MM.1S (cell line): ENCODE measurements at regions not wholly inside any gene's neighbourhood (a gene's known extent, or its start where the extent isn't known, plus 50 kb on each side); places are given as distances from the start of the nearest gene placed in this dataset.
"Not testable (repeated sequence)": the region's sequence is repeated elsewhere in the genome, so short reads cannot be mapped to it uniquely, and the experiment has no call there.

Experiments used
- DNase-seq: peaks from one replicate; pipeline ENCODE4 v3.0.0-alpha.2; 2015
- H2AFZ ChIP-seq: fragments of 300-600 bp; sonication (generic); 2 replicates; pipeline ENCODE4 v1.6.0; 2016; ENCODE audit warnings: antibody characterized with exemption, low read length
- H3F3A ChIP-seq: fragments of 300-600 bp; sonication (generic); 2 replicates; pipeline ENCODE4 v1.6.1; 2016; ENCODE audit warnings: mild to moderate bottlenecking, antibody characterized with exemption, low read length, moderate library complexity, mixed read lengths; ENCODE audit not compliant: insufficient read depth
- H3K27ac ChIP-seq: fragments of 300-600 bp; sonication (generic); 2 replicates; pipeline ENCODE4 v1.5.1; 2016; ENCODE audit warnings: mild to moderate bottlenecking, low read length
- H3K27me3 ChIP-seq: fragments of 300-600 bp; sonication (generic); replicated peaks from 2 replicates; pipeline ENCODE4 v1.6.0; 2016; ENCODE audit warnings: low read length; ENCODE audit not compliant: insufficient read depth
- H3K36me3 ChIP-seq: fragments of 300-600 bp; sonication (generic); replicated peaks from 2 replicates; pipeline ENCODE4 v1.6.1; 2016; ENCODE audit warnings: mild to moderate bottlenecking, low read length, mixed read lengths; ENCODE audit not compliant: insufficient read depth
- H3K4me1 ChIP-seq: fragments of 300-600 bp; sonication (generic); 2 replicates; pipeline ENCODE4 v1.6.1; 2016; ENCODE audit warnings: low read length, mixed read lengths
- H3K4me2 ChIP-seq: fragments of 300-600 bp; sonication (generic); 2 replicates; pipeline ENCODE4 v1.6.0; 2016; ENCODE audit warnings: low read depth, low read length
- H3K4me3 ChIP-seq: fragments of 300-600 bp; sonication (generic); 2 replicates; pipeline ENCODE4 v1.5.1; 2016; ENCODE audit warnings: low read length, mixed read lengths
- H3K79me2 ChIP-seq: fragments of 300-600 bp; sonication (generic); 2 replicates; pipeline ENCODE4 v1.6.1; 2016; ENCODE audit warnings: mixed run types, low read length, mixed read lengths
- H3K9ac ChIP-seq: fragments of 300-600 bp; sonication (generic); 2 replicates; pipeline ENCODE4 v1.6.1; 2016; ENCODE audit warnings: low read length, mixed read lengths
- H3K9me2 ChIP-seq: fragments of 300-600 bp; sonication (generic); replicated peaks from 2 replicates; pipeline ENCODE4 v1.6.1; 2016; ENCODE audit warnings: mild to moderate bottlenecking, low read length, mixed read lengths; ENCODE audit not compliant: insufficient read depth
- H3K9me3 ChIP-seq: fragments of 300-600 bp; sonication (generic); replicated peaks from 2 replicates; pipeline ENCODE4 v1.6.1; 2016; ENCODE audit warnings: mild to moderate bottlenecking, low read length, mixed read lengths; ENCODE audit not compliant: insufficient read depth
- H4K20me1 ChIP-seq: fragments of 300-600 bp; sonication (generic); 2 replicates; pipeline ENCODE4 v1.6.1; 2016; ENCODE audit warnings: mild to moderate bottlenecking, low read length, moderate library complexity, mixed read lengths; ENCODE audit not compliant: insufficient read depth
- CTCF ChIP-seq: fragments of 300-600 bp; sonication (generic); IDR thresholded peaks from 2 replicates; pipeline ENCODE4 v1.5.1; 2016; ENCODE audit warnings: antibody characterized with exemption, low read length, mixed read lengths
- EZH2 ChIP-seq: fragments of 300-600 bp; sonication (generic); optimal IDR thresholded peaks from 2 replicates; pipeline ENCODE3; 2017; ENCODE audit warnings: low read depth, mild to moderate bottlenecking, antibody characterized with exemption, low read length, mixed read lengths
- EZH2phosphoT487 ChIP-seq: fragments of 300-600 bp; sonication (generic); IDR thresholded peaks from 2 replicates; pipeline ENCODE4 v1.6.1; 2018; ENCODE audit warnings: antibody characterized with exemption, low read length

GRCh38 chr10:71099731-71100361, 112.5 kb upstream of the UNC5B start:
- Histone ChIP-seq H3F3A (no peaks in the 10 kb centered on the region), H3K4me2 (no peak overlapping the region), H3K4me1 (no peaks in the 10 kb centered on the region), H3K4me3 (no peak overlapping the region), H3K79me2 (no peaks in the 10 kb centered on the region), H3K27ac (no peak overlapping the region), H3K36me3 (no peaks in the 10 kb centered on the region), H3K27me3 (no peaks in the 10 kb centered on the region), H2AFZ (no peak overlapping the region), H3K9ac (no peak overlapping the region), H4K20me1 (no peaks in the 10 kb centered on the region), H3K9me2 (no peaks in the 10 kb centered on the region), H3K9me3 (no peaks in the 10 kb centered on the region)
- DNase-seq, result no peak
- TF ChIP-seq EZH2phosphoT487 (no peak), EZH2 (no peak), CTCF (no peak)

- H3K9me2 ChIP-seq, result no peaks in the 10 kb centered on the region
- H3F3A ChIP-seq, result no peaks in the 10 kb centered on the region
- no peak overlapping the region for H3K4me2 ChIP-seq
- no peak overlapping the region for H3K9ac ChIP-seq
- no peaks in the 10 kb centered on the region for H3K27me3 ChIP-seq
- TF ChIP-seq EZH2phosphoT487 (no peak), CTCF (no peak), EZH2 (no peak)
- H2AFZ ChIP-seq, result no peak overlapping the region
- H3K27ac ChIP-seq, result no peak overlapping the region
- no peaks in the 10 kb centered on the region for H3K79me2 ChIP-seq
- no peaks in the 10 kb centered on the region for H3K36me3 ChIP-seq
- no peak overlapping the region for H3K4me3 ChIP-seq
- H3K9me3 ChIP-seq, result no peaks in the 10 kb centered on the region
- no peaks in the 10 kb centered on the region for H3K4me1 ChIP-seq
- no peaks in the 10 kb centered on the region for H4K20me1 ChIP-seq
- no peak for DNase-seq
These were observed 108.4 kb upstream of the UNC5B start for GRCh38 chr10:71103961-71104360.

GRCh38 chr10:71106151-71106550, 106.2 kb upstream of the UNC5B start:
- H3K27me3 ChIP-seq, H3K9me2 ChIP-seq, H3K4me3 ChIP-seq, H3K4me2 ChIP-seq, H3K36me3 ChIP-seq, H4K20me1 ChIP-seq, H3K27ac ChIP-seq, H3K9me3 ChIP-seq, H2AFZ ChIP-seq, DNase-seq, H3K4me1 ChIP-seq, H3K9ac ChIP-seq, H3K79me2 ChIP-seq, H3F3A ChIP-seq: not testable (repeated sequence)

GRCh38 chr10:71107117-71107516, 105.3 kb upstream of the UNC5B start:
- H4K20me1 ChIP-seq, H3K27ac ChIP-seq, H3K9me3 ChIP-seq, H3K4me2 ChIP-seq, DNase-seq, H3K36me3 ChIP-seq, H3K4me3 ChIP-seq, H2AFZ ChIP-seq, H3K4me1 ChIP-seq, H3K9ac ChIP-seq, H3F3A ChIP-seq, H3K9me2 ChIP-seq, H3K79me2 ChIP-seq, H3K27me3 ChIP-seq: not testable (repeated sequence)

- H3K79me2 ChIP-seq, H3K9ac ChIP-seq, H3K27me3 ChIP-seq, H3K27ac ChIP-seq, H4K20me1 ChIP-seq, H2AFZ ChIP-seq, H3K4me3 ChIP-seq, DNase-seq, H3F3A ChIP-seq, H3K9me2 ChIP-seq, H3K4me1 ChIP-seq, H3K4me2 ChIP-seq, H3K9me3 ChIP-seq, H3K36me3 ChIP-seq: not testable (repeated sequence)
These were observed 104.3 kb upstream of the UNC5B start for GRCh38 chr10:71108042-71108441.
